Central memory CD4-positive, alpha-beta T cell (primary cell): ENCODE measurements at regions not wholly inside any gene's neighbourhood (a gene's known extent, or its start where the extent isn't known, plus 50 kb on each side); places are given as distances from the start of the nearest gene placed in this dataset.

Source experiments
- DNase-seq: peaks from one replicate; pipeline ENCODE4 v3.0.0; 2022

GRCh38 chr10:84008878-84009277 lies 130.4 kb upstream of the GHITM start:
- no peak for DNase-seq

- no peak for DNase-seq
Measured at GRCh38 chr10:84012431-84012830, 126.9 kb upstream of the GHITM start.

DNA sequence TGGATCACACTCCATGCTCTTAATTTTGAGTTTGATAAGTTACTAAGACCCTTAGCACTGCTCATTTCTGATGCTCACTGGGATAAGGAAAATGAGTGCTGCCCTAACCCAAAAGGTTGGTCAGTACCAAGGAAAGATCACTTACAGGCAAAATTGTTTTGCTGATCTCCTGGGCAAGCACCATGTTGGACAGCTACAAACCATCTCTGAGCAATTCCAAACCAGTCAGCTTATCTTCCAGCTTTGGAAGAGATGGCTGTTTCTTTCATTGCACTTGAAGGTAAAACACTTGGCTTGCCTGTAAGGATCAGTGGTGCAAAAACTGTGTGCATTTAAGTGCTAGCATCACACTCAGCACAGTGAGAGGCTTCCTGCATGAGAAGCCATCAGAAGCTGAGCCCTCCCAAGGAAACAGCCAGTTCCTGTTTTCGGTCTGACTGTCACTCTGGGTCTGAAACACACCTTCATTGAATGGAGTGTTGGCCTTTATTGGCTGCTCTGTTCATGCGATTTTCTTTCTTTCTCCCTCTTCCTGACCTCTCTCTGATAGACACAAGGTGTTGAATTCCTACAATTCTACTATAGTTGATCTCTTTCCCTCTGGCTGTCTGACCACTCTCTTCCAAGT lies 126.4 kb upstream of the GHITM start:
- no peak for DNase-seq

- no peak for DNase-seq
Measured at GRCh38 chr10:84015877-84016595, 123.3 kb upstream of the GHITM start.

- no peak for DNase-seq
Measured at GRCh38 chr10:84018826-84019225, 120.5 kb upstream of the GHITM start.

- peak; percentile 9 for DNase-seq
Measured at GRCh38 chr10:84019854-84020458, 119.4 kb upstream of the GHITM start.

GRCh38 chr10:84026821-84027257 lies 112.5 kb upstream of the GHITM start:
- no peak for DNase-seq

DNA sequence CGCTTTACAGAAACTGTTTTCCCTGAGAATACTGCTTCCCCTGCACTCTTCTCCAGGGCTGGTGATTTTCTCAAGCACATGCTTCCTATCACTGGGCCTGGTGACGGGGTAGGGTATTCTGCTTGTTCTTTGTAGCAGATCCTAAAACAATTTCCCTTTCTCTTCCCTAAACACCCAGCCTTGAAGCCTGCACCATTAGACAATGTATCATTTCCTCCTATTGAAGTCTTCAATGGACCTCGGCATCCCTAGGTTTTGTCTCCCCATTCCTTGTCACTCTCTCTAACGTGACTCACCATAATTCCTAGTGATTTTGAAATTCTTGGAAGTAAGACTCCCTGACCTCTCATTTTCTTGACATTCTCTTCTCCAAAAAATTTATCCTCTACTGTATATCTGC lies 109.5 kb upstream of the GHITM start:
- no peak for DNase-seq

GRCh38 chr10:84038035-84038434 lies 101.3 kb upstream of the GHITM start:
- DNase-seq = no peak

GRCh38 chr10:84039957-84040356 lies 99.4 kb upstream of the GHITM start:
- no peak for DNase-seq

DNA sequence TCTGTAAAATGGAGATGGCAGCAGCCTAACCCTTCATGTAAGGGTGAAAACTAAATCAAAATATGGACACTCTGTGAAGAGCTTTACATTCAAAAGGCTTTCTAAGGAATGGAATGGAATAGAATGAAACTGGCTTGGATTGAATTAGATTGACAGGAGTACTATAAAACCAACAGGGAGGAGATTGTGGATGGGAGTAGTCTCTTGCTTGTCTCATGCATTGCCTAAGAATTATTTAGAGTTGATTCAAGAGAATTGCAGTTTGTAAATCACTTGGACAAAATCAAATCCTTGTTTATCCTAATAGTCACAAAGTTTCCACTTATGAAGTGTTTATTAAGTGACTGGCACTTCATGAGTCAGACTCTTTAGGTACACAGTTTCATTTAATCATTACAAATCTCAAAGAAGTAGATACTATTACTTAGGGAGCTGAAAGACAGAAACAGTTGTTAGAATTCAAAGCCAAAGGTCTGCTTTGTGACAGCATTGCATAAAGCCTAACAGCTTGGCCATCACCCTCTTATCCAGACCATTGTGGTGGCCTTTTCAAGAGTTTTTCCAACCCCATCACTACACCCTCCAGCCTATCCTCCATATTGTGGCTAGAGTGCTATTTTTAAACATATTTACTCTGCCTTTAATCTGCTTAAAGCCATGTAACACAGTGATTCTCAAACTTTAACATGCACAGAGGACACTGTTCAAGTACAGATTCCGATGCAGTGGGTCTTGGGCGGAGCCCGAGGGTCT lies 91.9 kb upstream of the GHITM start:
- no peak for DNase-seq

- no peak for DNase-seq
Measured at GRCh38 chr10:84049645-84050011, 89.7 kb upstream of the GHITM start.

DNA sequence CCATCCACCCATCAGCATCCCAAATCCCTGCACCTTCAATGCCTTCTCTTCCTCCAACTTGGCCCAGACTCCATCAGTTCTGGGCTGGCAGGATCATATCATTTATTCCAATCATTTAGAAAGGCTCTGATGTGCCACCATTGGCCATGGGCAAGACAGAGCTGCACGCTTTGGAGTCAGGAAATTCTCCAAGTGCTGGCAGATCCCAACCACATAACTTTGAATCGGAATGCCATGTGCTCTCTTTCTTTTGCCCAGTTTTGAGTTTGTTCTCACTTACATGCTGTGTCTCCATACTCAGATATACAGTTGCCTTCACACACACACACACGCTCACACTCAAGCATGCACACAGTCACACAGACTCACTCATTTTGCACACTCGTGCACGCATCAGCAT lies 85.7 kb upstream of the GHITM start:
- DNase-seq = no peak

- DNase-seq = no peak
Measured at GRCh38 chr10:84054743-84055142, 84.6 kb upstream of the GHITM start.

DNA sequence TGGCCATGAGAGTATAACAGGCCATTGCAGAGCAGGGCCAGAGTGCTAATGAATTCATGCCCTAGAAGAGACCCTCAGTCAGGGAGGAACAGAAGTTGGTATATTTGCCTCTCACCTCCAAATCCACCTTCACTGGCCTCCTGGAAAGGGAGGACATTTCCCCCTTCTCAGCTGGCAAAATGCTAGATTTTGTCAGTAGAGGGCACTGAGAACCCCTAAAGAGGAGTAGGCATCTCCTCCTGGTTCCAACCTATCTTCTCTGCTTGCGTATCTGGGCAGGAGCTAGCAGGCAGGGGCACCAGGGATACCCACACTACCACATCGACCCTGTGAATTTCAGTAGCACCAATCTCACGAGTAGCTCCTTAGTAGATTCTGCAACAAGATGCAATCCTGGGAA lies 79.8 kb upstream of the GHITM start:
- no peak for DNase-seq

DNA sequence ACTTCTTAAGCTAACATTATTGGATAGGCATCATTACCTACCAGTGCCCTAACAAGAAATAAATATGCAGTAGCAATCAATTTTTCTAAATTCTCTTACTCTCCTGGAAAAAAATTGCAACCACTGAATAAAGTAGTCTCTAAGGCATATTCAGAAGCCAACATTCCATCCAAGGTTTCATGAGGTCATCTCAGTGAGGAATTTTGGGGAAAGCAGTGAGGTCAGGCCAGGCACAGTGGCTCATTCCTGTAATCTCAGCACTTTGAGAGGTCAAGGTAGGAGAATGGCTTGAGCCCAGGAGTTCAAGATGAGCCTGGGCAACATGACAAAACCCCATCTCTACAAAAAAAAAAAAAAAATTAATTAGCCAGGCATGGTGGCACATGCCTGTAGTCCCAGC lies 75.9 kb upstream of the GHITM start:
- DNase-seq = no peak

GRCh38 chr10:84065804-84066601 lies 73.3 kb upstream of the GHITM start:
- no peak for DNase-seq

GRCh38 chr10:84074521-84074920 lies 64.8 kb upstream of the GHITM start:
- no peak for DNase-seq

GRCh38 chr10:84075226-84076046 lies 63.9 kb upstream of the GHITM start:
- DNase-seq = no peak

- DNase-seq = no peak
Measured at GRCh38 chr10:84076047-84076388, 63.3 kb upstream of the GHITM start.

DNA sequence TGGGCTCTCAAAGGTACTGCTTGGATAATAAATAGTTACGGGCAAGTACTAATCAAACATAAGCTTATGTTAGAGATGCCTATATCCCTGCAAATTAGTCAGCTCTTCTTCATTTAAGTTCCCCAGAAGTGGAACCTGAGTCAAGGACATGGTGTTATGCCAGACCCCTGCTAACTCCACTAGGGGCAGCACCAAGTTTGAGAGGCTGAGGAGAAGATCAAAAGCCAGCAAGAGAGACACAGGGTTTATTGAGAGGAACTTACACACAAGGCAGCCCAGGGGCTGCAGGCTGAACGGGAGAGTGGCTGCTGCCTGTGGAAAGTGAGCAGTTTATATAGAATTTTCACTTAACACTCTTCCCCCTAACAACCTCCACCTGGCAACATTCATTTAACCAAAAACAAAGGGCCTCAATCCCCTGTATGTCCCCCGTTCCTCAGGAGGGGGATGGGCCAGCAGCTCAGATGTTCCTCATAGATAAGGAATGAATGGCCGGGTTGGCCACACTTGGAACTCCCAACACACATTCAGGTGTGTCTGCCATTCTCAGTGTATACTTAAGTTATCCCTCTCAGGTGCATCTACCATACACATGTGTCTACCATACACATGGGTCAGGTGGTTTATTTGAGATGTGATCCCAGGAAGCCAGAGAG lies 62.6 kb upstream of the GHITM start:
- DNase-seq = no peak
